T-cell (primary cell): ENCODE measurements at regions not wholly inside any gene's neighbourhood (a gene's known extent, or its start where the extent isn't known, plus 50 kb on each side); places are given as distances from the start of the nearest gene placed in this dataset.
A peak's percentile ranks its signal among the peaks of the same experiment; 100 is the strongest.
"Not testable (repeated sequence)": the region's sequence is repeated elsewhere in the genome, so short reads cannot be mapped to it uniquely, and the experiment has no call there.

Source experiments
- ATAC-seq, 4 experiments: fragments of 200-7000 bp in 3 of 4; fragments of 150-1000 bp in 1 of 4; cut with Tn5 transposase; replicated peaks in 1 of 4; 1 replicate in 3 of 4; 2 replicates in 1 of 4; pipeline ENCODE4 v1.10.0; 2021; ENCODE audit warnings: moderate library complexity in 3 of 4, mild to moderate bottlenecking in 2 of 4, moderate number of reproducible peaks in 1 of 4
- CTCF ChIA-PET, 2 donors: fragments of 300-600 bp; sonication (Branson Sonifier 250); formaldehyde crosslinking; loops; one replicate each; lab custom pipeline; 2022; ENCODE audit warnings: antibody characterized with exemption in 2 of 2; lab: Charles Lee
- POLR2A ChIA-PET, 2 donors: fragments of 300-600 bp; sonication (Branson Sonifier 250); formaldehyde crosslinking; loops; one replicate each; lab custom pipeline; 2022; ENCODE audit warnings: antibody characterized with exemption in 2 of 2; lab: Charles Lee
- DNase-seq, 35 experiments: peaks; one replicate each; pipeline versions ENCODE4 v3.0.0 to v3.0.0-alpha.2; 2013 to 2023
- H3K27ac ChIP-seq: one replicate; pipeline ENCODE4 v1.5.1; 2013; ENCODE audit warnings: low read length
- H3K27me3 ChIP-seq, 2 experiments: replicated peaks in 1 of 2; 1 replicate in 1 of 2; 2 replicates in 1 of 2; pipeline versions ENCODE4 v1.6.1 to v1.7.0; 2013; ENCODE audit warnings: low read length in 1 of 2, mixed read lengths in 1 of 2; ENCODE audit not compliant: control insufficient read depth in 2 of 2, insufficient read depth in 2 of 2; ENCODE audit errors: extremely low read depth in 1 of 2
- H3K36me3 ChIP-seq, 2 donors: 1 replicate in 1 of 2; 2 replicates in 1 of 2; pipeline versions ENCODE4 v1.6.1 to v1.7.0; 2013; ENCODE audit warnings: low read length in 1 of 2; ENCODE audit not compliant: control insufficient read depth in 2 of 2, insufficient read depth in 1 of 2; ENCODE audit errors: extremely low read depth in 1 of 2
- H3K4me1 ChIP-seq, 2 experiments: 1 replicate in 1 of 2; 2 replicates in 1 of 2; pipeline versions ENCODE4 v1.6.1 to v1.7.0; 2013; ENCODE audit warnings: low read length in 2 of 2, mixed read lengths in 1 of 2; ENCODE audit not compliant: insufficient read depth in 2 of 2, control insufficient read depth in 1 of 2; ENCODE audit errors: extremely low read depth in 1 of 2
- H3K4me3 ChIP-seq, 2 donors: 1 replicate in 1 of 2; 2 replicates in 1 of 2; pipeline versions ENCODE4 v1.5.1 to v1.7.0; 2013; ENCODE audit warnings: mild to moderate bottlenecking in 2 of 2, low read length in 1 of 2, moderate library complexity in 1 of 2; ENCODE audit not compliant: control insufficient read depth in 1 of 2; ENCODE audit errors: extremely low read depth in 1 of 2
- H3K9me3 ChIP-seq: 2 replicates; pipeline ENCODE4 v1.7.0; 2013
- H3K27ac Mint-ChIP-seq, 2 donors: one replicate each; pipeline ENCODE4 v1.8.0; 2020 to 2021; ENCODE audit warnings: mild to moderate bottlenecking in 2 of 2, mixed read lengths in 2 of 2
- H3K27me3 Mint-ChIP-seq, 2 donors: one replicate each; pipeline ENCODE4 v1.8.0; 2021 to 2022; ENCODE audit warnings: mixed read lengths in 2 of 2
- H3K36me3 Mint-ChIP-seq: one replicate; pipeline ENCODE4 v1.8.0; 2021; ENCODE audit warnings: mixed read lengths
- H3K4me1 Mint-ChIP-seq, 3 donors: one replicate each; pipeline ENCODE4 v1.8.0; 2020 to 2022; ENCODE audit warnings: mixed read lengths in 3 of 3, mild to moderate bottlenecking in 1 of 3
- H3K4me3 Mint-ChIP-seq, 3 donors: one replicate each; pipeline ENCODE4 v1.8.0; 2020 to 2022; ENCODE audit warnings: mild to moderate bottlenecking in 3 of 3, mixed read lengths in 3 of 3, moderate library complexity in 3 of 3
- H3K9me3 Mint-ChIP-seq, 3 donors: one replicate each; pipeline ENCODE4 v1.8.0; 2020 to 2022; ENCODE audit warnings: mixed read lengths in 3 of 3
- WGBS: methylation state at CpG from one replicate; pipeline ENCODE4 v1.1.5; 2013; ENCODE audit warnings: missing lambda C conversion rate; ENCODE audit not compliant: insufficient coverage; 5-methylcytosine and 5-hydroxymethylcytosine counted together

- no peak for DNase-seq
- Histone ChIP-seq H3K4me3 (no peak overlapping the region), H3K27me3 (no peaks in the 10 kb centered on the region), H3K27ac (no peak overlapping the region), H3K9me3 (no peaks in the 10 kb centered on the region), H3K36me3 (no peaks in the 10 kb centered on the region), H3K4me1 (no peaks in the 10 kb centered on the region)
- H3K27me3 Mint-ChIP-seq, result no peaks in the 10 kb centered on the region
- H3K36me3 Mint-ChIP-seq, result no peaks in the 10 kb centered on the region
- H3K4me3 Mint-ChIP-seq, result no peak overlapping the region
- peaks cover 4 to 7% (median 5%) of the 10 kb centered on the region in 3 donors for H3K4me1 Mint-ChIP-seq
- no peak for ATAC-seq
- POLR2A ChIA-PET, result no interaction called here
- WGBS, result no CpG with 5 or more reads among the region's 2 CpGs
- H3K9me3 Mint-ChIP-seq, result peaks cover 0 to 10% (median 4%) of the 10 kb centered on the region in 3 donors
- CTCF ChIA-PET, result no interaction called here
- H3K27ac Mint-ChIP-seq, result no peak overlapping the region
Measured at GRCh38 chr11:104679258-104679657, 219.0 kb downstream of the CASP12 start.

DNA sequence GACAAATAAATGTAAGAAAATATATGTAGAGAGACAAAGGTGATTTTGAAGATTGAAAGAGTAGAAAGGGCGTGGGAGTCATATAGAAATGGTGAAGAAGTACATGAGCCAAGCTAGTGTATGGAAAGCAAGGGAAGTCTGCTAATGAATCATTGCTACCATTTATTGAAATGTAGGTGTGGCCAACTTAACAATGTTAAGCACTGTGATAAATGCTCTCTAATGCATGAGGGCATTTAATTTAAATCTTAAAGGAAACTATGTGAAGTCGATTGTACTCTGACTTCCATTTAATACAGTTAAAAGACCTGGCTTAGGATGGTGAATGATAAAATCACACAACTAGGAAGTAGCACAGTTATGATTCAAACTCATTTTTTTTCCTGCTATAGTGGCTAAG lies 219.9 kb downstream of the CASP12 start:
- no peaks in the 10 kb centered on the region for H3K9me3 ChIP-seq
- no peak for DNase-seq
- no peaks in the 10 kb centered on the region for H3K27me3 Mint-ChIP-seq
- no peaks in the 10 kb centered on the region for H3K36me3 ChIP-seq
- peak overlapping the region in 1 of 2 donors; percentile 45 for H3K27ac Mint-ChIP-seq
- POLR2A ChIA-PET, result no interaction called here
- ATAC-seq, result no peak
- no peak overlapping the region for H3K4me3 ChIP-seq
- H3K27me3 ChIP-seq, result no peaks in the 10 kb centered on the region
- peaks cover 0 to 10% (median 4%) of the 10 kb centered on the region in 3 donors for H3K9me3 Mint-ChIP-seq
- no peak overlapping the region for H3K27ac ChIP-seq
- CTCF ChIA-PET, result no interaction called here
- no peaks in the 10 kb centered on the region for H3K4me1 ChIP-seq
- H3K36me3 Mint-ChIP-seq, result no peaks in the 10 kb centered on the region
- no peak overlapping the region for H3K4me3 Mint-ChIP-seq
- WGBS, result 100% methylated on average over 1 of the region's 2 CpGs
- H3K4me1 Mint-ChIP-seq, result peaks cover 4 to 7% (median 5%) of the 10 kb centered on the region in 3 donors

DNA sequence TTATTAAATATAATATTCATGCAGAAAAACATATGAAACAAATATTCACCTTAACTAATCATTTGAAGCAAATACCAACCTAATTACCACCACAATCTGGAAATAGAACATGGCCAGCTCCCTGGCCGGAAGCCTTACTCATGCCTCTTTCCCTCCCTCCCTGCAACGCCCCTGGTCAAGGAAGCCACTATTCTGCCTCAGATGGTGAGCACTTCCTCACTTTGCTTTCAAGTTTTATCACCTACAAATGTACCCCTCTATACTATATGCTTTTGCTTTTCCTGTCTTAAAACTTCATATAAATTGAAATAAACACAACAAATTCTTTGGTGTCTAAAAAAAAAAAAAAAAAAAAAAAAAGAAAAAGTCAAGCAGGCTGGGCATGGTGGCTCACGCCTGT lies 221.2 kb downstream of the CASP12 start:
- peaks cover 0 to 12% (median 4%) of the 10 kb centered on the region in 3 donors for H3K9me3 Mint-ChIP-seq
- ATAC-seq, H3K4me3 ChIP-seq, H3K9me3 ChIP-seq, H3K4me3 Mint-ChIP-seq, H3K4me1 Mint-ChIP-seq, POLR2A ChIA-PET, H3K27ac ChIP-seq, H3K27me3 ChIP-seq, H3K4me1 ChIP-seq, H3K36me3 ChIP-seq, H3K27ac Mint-ChIP-seq, DNase-seq, H3K27me3 Mint-ChIP-seq, H3K36me3 Mint-ChIP-seq, CTCF ChIA-PET: not testable (repeated sequence)
- WGBS, result 100% methylated on average over 1 of the region's 3 CpGs

DNA sequence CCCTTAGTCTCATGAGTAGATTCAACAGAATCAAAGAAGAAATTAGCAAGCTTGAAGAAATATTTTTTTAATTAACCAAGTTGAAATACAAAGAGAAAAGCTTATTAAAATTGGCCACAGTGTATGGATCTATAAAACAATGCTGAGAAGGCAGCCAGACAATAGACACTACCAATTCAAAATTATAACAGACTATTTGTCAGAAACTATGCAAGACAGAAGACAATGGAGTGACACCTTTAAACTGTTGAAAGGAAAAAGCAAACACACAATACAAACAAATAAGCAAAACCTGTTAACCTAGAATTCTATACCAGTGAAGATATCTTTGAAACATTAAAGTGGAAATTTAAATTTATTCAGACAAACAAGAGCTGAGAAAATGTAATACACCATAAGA lies 225.4 kb downstream of the CASP12 start:
- Histone ChIP-seq H3K9me3 (no peaks in the 10 kb centered on the region), H3K27ac (no peak overlapping the region), H3K4me1 (no peaks in the 10 kb centered on the region), H3K27me3 (no peaks in the 10 kb centered on the region), H3K36me3 (no peaks in the 10 kb centered on the region), H3K4me3 (no peak overlapping the region)
- Mint-ChIP-seq H3K9me3 (peaks cover 0 to 11% (median 4%) of the 10 kb centered on the region in 3 donors), H3K4me1 (peaks cover 8 to 13% (median 9%) of the 10 kb centered on the region in 3 donors), H3K36me3 (no peaks in the 10 kb centered on the region), H3K4me3 (no peak overlapping the region), H3K27me3 (no peaks in the 10 kb centered on the region), H3K27ac (no peak overlapping the region)
- DNase-seq (no peak), ATAC-seq (no peak)
- ChIA-PET CTCF (interaction anchor here in 1 of 2 donors (0.5 kb wide), 1 partner anchor 59 kb away, joined by 3 read pairs; no protein-coding TSS in a partner anchor), POLR2A (interaction anchor here in 1 of 2 donors (0.6 kb wide), 1 partner anchor 154 kb away, joined by 3 read pairs; no protein-coding TSS in a partner anchor)

DNA sequence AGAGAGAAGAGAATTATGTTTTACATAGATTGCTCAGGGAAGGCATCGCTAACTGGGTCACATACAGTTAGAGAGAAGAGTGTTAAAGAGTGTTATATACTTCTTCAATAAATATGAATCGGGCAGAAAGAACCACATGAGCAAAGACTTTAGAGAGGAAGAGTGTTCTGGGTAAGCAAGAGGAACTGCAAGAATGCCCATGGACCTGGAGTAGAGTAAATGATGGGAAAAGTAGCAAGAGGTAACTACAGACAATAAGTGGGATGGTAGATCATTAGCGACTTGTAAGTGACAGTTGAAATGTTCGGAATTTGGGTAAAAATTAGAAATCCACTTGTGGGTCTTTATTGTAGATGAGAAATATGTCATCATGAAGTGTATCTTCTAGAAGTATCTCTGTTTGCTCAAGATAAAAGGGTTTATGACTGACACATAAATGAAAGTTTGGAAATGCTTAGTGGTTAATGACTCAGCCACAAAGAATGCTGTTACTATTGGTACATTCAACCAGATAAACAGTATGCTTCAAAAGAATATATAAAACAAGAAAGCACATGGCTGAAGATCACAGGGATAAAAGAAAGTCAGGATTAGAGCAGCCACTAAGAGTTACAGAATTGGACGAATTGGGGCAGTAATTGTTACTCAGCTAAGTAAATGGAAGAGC lies 229.3 kb downstream of the CASP12 start:
- no peaks in the 10 kb centered on the region for H3K36me3 ChIP-seq
- H3K4me3 Mint-ChIP-seq, result no peak overlapping the region

GRCh38 chr11:104666624-104667023 lies 231.6 kb downstream of the CASP12 start:
- Mint-ChIP-seq H3K27ac (no peak overlapping the region), H3K4me3 (no peak overlapping the region), H3K27me3 (no peaks in the 10 kb centered on the region), H3K9me3 (no peaks in the 10 kb centered on the region), H3K36me3 (no peaks in the 10 kb centered on the region), H3K4me1 (peaks cover 11 to 23% (median 13%) of the 10 kb centered on the region in 3 donors)
- H3K27me3 ChIP-seq, result no peaks in the 10 kb centered on the region
- H3K36me3 ChIP-seq, result no peaks in the 10 kb centered on the region
- H3K9me3 ChIP-seq, result no peaks in the 10 kb centered on the region
- no peak overlapping the region for H3K4me3 ChIP-seq
- H3K27ac ChIP-seq, result no peak overlapping the region
- CTCF ChIA-PET, result no interaction called here
- ATAC-seq (no peak), DNase-seq (no peak)
- 57% methylated on average over 1 of the region's 2 CpGs for whole genome bisulfite sequencing
- POLR2A ChIA-PET, result no interaction called here
- no peaks in the 10 kb centered on the region for H3K4me1 ChIP-seq

More for the DNA sequence above, 229.3 kb downstream of the CASP12 start:
- 90% methylated on average over 2 of the region's 5 CpGs for whole genome bisulfite sequencing
- Histone ChIP-seq H3K4me1 (no peaks in the 10 kb centered on the region), H3K27me3 (no peaks in the 10 kb centered on the region), H3K4me3 (no peak overlapping the region), H3K9me3 (no peaks in the 10 kb centered on the region), H3K27ac (no peak overlapping the region)
- ATAC-seq, result peak in 3 of 4 experiments; percentile 71 to 76 (median 76)
- Mint-ChIP-seq H3K36me3 (no peaks in the 10 kb centered on the region), H3K9me3 (peaks cover 0 to 3% (median 0%) of the 10 kb centered on the region in 3 donors), H3K27me3 (no peaks in the 10 kb centered on the region), H3K27ac (peak overlapping the region in 1 of 2 donors; percentile 41), H3K4me1 (peaks cover 9 to 23% (median 12%) of the 10 kb centered on the region in 3 donors)
- ChIA-PET CTCF (interaction anchor here in 1 of 2 donors (0.6 kb wide), 1 partner anchor 113 kb away, joined by 3 read pairs; no protein-coding TSS in a partner anchor), POLR2A (interaction anchor here in 1 of 2 donors (0.5 to 0.7 kb wide), 2 partner anchors 8 to 1571 kb away, joined by 3 to 4 read pairs; no protein-coding TSS in a partner anchor)
- DNase-seq, result no peak
